Caco-2 (cell line): ENCODE measurements at regions not wholly inside any gene's neighbourhood (a gene's known extent, or its start where the extent isn't known, plus 50 kb on each side); places are given as distances from the start of the nearest gene placed in this dataset.

ENCODE experiments used
- BruUV-seq: library from RNA; stranded (reverse); fragments of 400-500 nt; replicated peaks from 2 replicates; lab custom pipeline; 2021; lab: Mats Ljungman, UMichigan
- CTCF ChIA-PET: fragments of 300-600 bp; sonication (Branson Sonifier 250); formaldehyde crosslinking; loops from one replicate; lab custom pipeline; 2022; ENCODE audit warnings: antibody characterized with exemption; lab: Charles Lee
- POLR2A ChIA-PET: fragments of 300-600 bp; sonication (Branson Sonifier 250); formaldehyde crosslinking; loops from one replicate; lab custom pipeline; 2022; ENCODE audit warnings: antibody characterized with exemption; lab: Charles Lee
- DNase-seq, 2 experiments: peaks; one replicate each; pipeline versions ENCODE4 v3.0.0 to v3.0.0-alpha.2; 2020 to 2022
- H3K27me3 ChIP-seq: replicated peaks from 2 replicates; pipeline ENCODE4 v1.6.0; 2011; ENCODE audit warnings: low read length; ENCODE audit not compliant: control insufficient read depth, insufficient read depth
- H3K36me3 ChIP-seq: 2 replicates; pipeline ENCODE4 v1.5.1; 2011; ENCODE audit warnings: low read length; ENCODE audit not compliant: control insufficient read depth, insufficient read depth
- H3K4me1 ChIP-seq: fragments of 250-450 bp; sonication (Bioruptor Pico); 2 replicates; pipeline ENCODE4 v1.5.1; 2020; ENCODE audit warnings: mild to moderate bottlenecking
- H3K4me3 ChIP-seq: 2 replicates; pipeline ENCODE4 v1.5.1; 2011; ENCODE audit warnings: low read depth, mild to moderate bottlenecking, control low read depth, low read length
- H3K9me3 ChIP-seq: fragments of 250-450 bp; sonication (Bioruptor Pico); 2 replicates; pipeline ENCODE4 v1.5.1; 2020; ENCODE audit warnings: mild to moderate bottlenecking, moderate library complexity
- H3K27ac Mint-ChIP-seq: one replicate; pipeline ENCODE4 v1.8.0; 2022; ENCODE audit warnings: mixed read lengths; ENCODE audit not compliant: unreplicated experiment
- H3K27me3 Mint-ChIP-seq: one replicate; pipeline ENCODE4 v1.8.0; 2022; ENCODE audit warnings: mixed read lengths; ENCODE audit not compliant: insufficient read depth, unreplicated experiment
- H3K36me3 Mint-ChIP-seq: one replicate; pipeline ENCODE4 v1.8.0; 2022; ENCODE audit warnings: mild to moderate bottlenecking, mixed read lengths; ENCODE audit not compliant: insufficient read depth, unreplicated experiment
- H3K4me1 Mint-ChIP-seq: one replicate; pipeline ENCODE4 v1.8.0; 2022; ENCODE audit warnings: low read depth, mixed read lengths; ENCODE audit not compliant: unreplicated experiment
- H3K4me3 Mint-ChIP-seq: one replicate; pipeline ENCODE4 v1.8.0; 2022; ENCODE audit warnings: mild to moderate bottlenecking, moderate library complexity, mixed read lengths; ENCODE audit not compliant: unreplicated experiment
- H3K9me3 Mint-ChIP-seq: one replicate; pipeline ENCODE4 v1.8.0; 2022; ENCODE audit warnings: mixed read lengths; ENCODE audit not compliant: unreplicated experiment
- CTCF ChIP-seq, 2 experiments: fragments of 200-600 bp in 1 of 2; IDR thresholded peaks; 1 replicate in 1 of 2; 2 replicates in 1 of 2; pipeline versions ENCODE4 v1.5.1 to v1.8.0; 2011 to 2022; ENCODE audit warnings: antibody characterized with exemption in 1 of 2, control low read depth in 1 of 2, inconsistent platforms in 1 of 2, low read depth in 1 of 2, low read length in 1 of 2, mild to moderate bottlenecking in 1 of 2, moderate library complexity in 1 of 2; ENCODE audit not compliant: insufficient read depth in 1 of 2, severe bottlenecking in 1 of 2, unreplicated experiment in 1 of 2
- intact Hi-C: fragments of 100-400 bp; cut with micrococcal nuclease; formaldehyde crosslinking; loops from one replicate; pipeline ENCODE4 v1.10.0; 2022; ENCODE audit not compliant: unreplicated experiment

- H3K9me3 Mint-ChIP-seq = peaks cover 24% of the 10 kb centered on the region
- CTCF ChIA-PET = no interaction called here
- H3K27ac Mint-ChIP-seq = no peak overlapping the region
- DNase-seq = no peak
- no peaks in the 10 kb centered on the region for H3K27me3 ChIP-seq
- peaks cover 3% of the 10 kb centered on the region for H3K27me3 Mint-ChIP-seq
- H3K4me1 ChIP-seq = no peaks in the 10 kb centered on the region
- no TSS peak for BruUV-seq
- no peaks in the 10 kb centered on the region for H3K36me3 ChIP-seq
- H3K4me3 Mint-ChIP-seq = no peak overlapping the region
- no peaks in the 10 kb centered on the region for H3K9me3 ChIP-seq
- POLR2A ChIA-PET = interaction anchor here (0.7 kb wide), 1 partner anchor 110 kb away, joined by 5 read pairs; no protein-coding TSS in a partner anchor
- no peaks in the 10 kb centered on the region for H3K36me3 Mint-ChIP-seq
- H3K4me1 Mint-ChIP-seq = no peaks in the 10 kb centered on the region
- no peak for TF ChIP-seq CTCF (IDR thresholded peaks at IDR 0.05; ENCODE audit: insufficient read depth in 1 of 2, low read depth in 1 of 2, low read length in 1 of 2, severe bottlenecking in 1 of 2, unreplicated experiment in 1 of 2)
- no peak overlapping the region for H3K4me3 ChIP-seq
- intact Hi-C loops = no loop called here
Observed at GRCh38 chr2:219752726-219753125, 125.3 kb downstream of the SLC4A3 start.

GRCh38 chr2:219758907-219759680, 131.7 kb downstream of the SLC4A3 start:
- Histone ChIP-seq H3K4me1 (no peaks in the 10 kb centered on the region), H3K27me3 (no peaks in the 10 kb centered on the region; the same call in 1 of the 2 replicates), H3K36me3 (no peaks in the 10 kb centered on the region), H3K4me3 (no peak overlapping the region), H3K9me3 (no peaks in the 10 kb centered on the region)
- no peaks in the 10 kb centered on the region for H3K36me3 Mint-ChIP-seq
- no peaks in the 10 kb centered on the region for H3K4me1 Mint-ChIP-seq
- H3K9me3 Mint-ChIP-seq = peaks cover 14% of the 10 kb centered on the region
- H3K27ac Mint-ChIP-seq = no peak overlapping the region
- intact Hi-C loops = no loop called here
- POLR2A ChIA-PET = no interaction called here
- no peak for DNase-seq
- BruUV-seq = no TSS peak
- no peak for TF ChIP-seq CTCF (IDR thresholded peaks at IDR 0.05; ENCODE audit: insufficient read depth in 1 of 2, low read depth in 1 of 2, low read length in 1 of 2, severe bottlenecking in 1 of 2, unreplicated experiment in 1 of 2)
- CTCF ChIA-PET = no interaction called here
- H3K27me3 Mint-ChIP-seq = peaks cover 8% of the 10 kb centered on the region
- H3K4me3 Mint-ChIP-seq = no peak overlapping the region

- no peaks in the 10 kb centered on the region; the same call in 1 of the 2 replicates for H3K27me3 ChIP-seq
- no peak for TF ChIP-seq CTCF (IDR thresholded peaks at IDR 0.05; ENCODE audit: insufficient read depth in 1 of 2, low read depth in 1 of 2, low read length in 1 of 2, severe bottlenecking in 1 of 2, unreplicated experiment in 1 of 2)
- DNase-seq = no peak
- Mint-ChIP-seq H3K27ac (no peak overlapping the region), H3K4me1 (no peaks in the 10 kb centered on the region), H3K9me3 (peaks cover 17% of the 10 kb centered on the region), H3K4me3 (no peak overlapping the region), H3K27me3 (peaks cover 10% of the 10 kb centered on the region), H3K36me3 (no peaks in the 10 kb centered on the region)
- intact Hi-C loops = no loop called here
- POLR2A ChIA-PET = no interaction called here
- CTCF ChIA-PET = no interaction called here
- H3K9me3 ChIP-seq = no peaks in the 10 kb centered on the region
- H3K4me1 ChIP-seq = no peaks in the 10 kb centered on the region
- no peak overlapping the region for H3K4me3 ChIP-seq
- no peaks in the 10 kb centered on the region for H3K36me3 ChIP-seq
- no TSS peak for BruUV-seq
Observed at GRCh38 chr2:219759801-219760200, 132.4 kb downstream of the SLC4A3 start.
